HEK293T (cell line): ENCODE measurements at regions not wholly inside any gene's neighbourhood (a gene's known extent, or its start where the extent isn't known, plus 50 kb on each side); places are given as distances from the start of the nearest gene placed in this dataset.

Source experiments
- CTCF ChIA-PET: fragments of 350-600 bp; formaldehyde crosslinking; extraction: SDS; loops from one replicate; lab custom pipeline; 2021; ENCODE audit warnings: antibody characterized with exemption, inconsistent platforms; lab: Yijun Ruan, JAX
- POLR2A ChIA-PET: fragments of 350-600 bp; formaldehyde crosslinking; extraction: SDS; loops from one replicate; lab custom pipeline; 2020; ENCODE audit warnings: antibody characterized with exemption, inconsistent platforms; lab: Yijun Ruan, JAX
- DNase-seq: peaks from one replicate; pipeline ENCODE4 v3.0.0; 2012; ENCODE audit warnings: mixed read lengths; ENCODE audit errors: extremely low spot score
- ARNT ChIP-seq: fragments of 450-650 bp; IDR thresholded peaks from 2 replicates; pipeline ENCODE4 v1.6.1; 2017; ENCODE audit warnings: mild to moderate bottlenecking
- BHLHE40 ChIP-seq: fragments of 450-650 bp; IDR thresholded peaks from 2 replicates; pipeline ENCODE4 v1.6.1; 2016; ENCODE audit warnings: mild to moderate bottlenecking, moderate library complexity, borderline replicate concordance
- CTBP1 ChIP-seq: fragments of 450-650 bp; IDR thresholded peaks from 2 replicates; pipeline ENCODE4 v1.6.1; 2016; ENCODE audit warnings: borderline replicate concordance
- ELF4 ChIP-seq: fragments of 450-650 bp; IDR thresholded peaks from 2 replicates; pipeline ENCODE4 v1.6.1; 2017; ENCODE audit warnings: antibody characterized with exemption
- FOXA1 ChIP-seq: fragments of 450-650 bp; IDR thresholded peaks from 2 replicates; pipeline ENCODE4 v1.6.1; 2016; ENCODE audit warnings: mild to moderate bottlenecking
- FOXK2 ChIP-seq: fragments of 450-650 bp; IDR thresholded peaks from 2 replicates; pipeline ENCODE4 v1.6.1; 2016; ENCODE audit warnings: mild to moderate bottlenecking
- FOXM1 ChIP-seq: fragments of 450-650 bp; IDR thresholded peaks from 2 replicates; pipeline ENCODE4 v1.6.1; 2017; ENCODE audit warnings: mild to moderate bottlenecking, borderline replicate concordance
- HDGF ChIP-seq: fragments of 450-650 bp; IDR thresholded peaks from 2 replicates; pipeline ENCODE4 v1.6.1; 2017; ENCODE audit warnings: antibody characterized with exemption, borderline replicate concordance
- L3MBTL2 ChIP-seq: fragments of 450-650 bp; conservative IDR thresholded peaks from 2 replicates; pipeline ENCODE4 v1.6.1; 2016; ENCODE audit warnings: mild to moderate bottlenecking
- LEF1 ChIP-seq: fragments of 450-650 bp; IDR thresholded peaks from 2 replicates; pipeline ENCODE4 v1.6.1; 2017; ENCODE audit warnings: mild to moderate bottlenecking, borderline replicate concordance
- NFRKB ChIP-seq: fragments of 450-650 bp; IDR thresholded peaks from 2 replicates; pipeline ENCODE4 v1.6.1; 2016; ENCODE audit warnings: mild to moderate bottlenecking, moderate library complexity
- SP1 ChIP-seq: fragments of 450-650 bp; IDR thresholded peaks from 2 replicates; pipeline ENCODE4 v1.6.1; 2017
- SUZ12 ChIP-seq: fragments of 450-650 bp; IDR thresholded peaks from 2 replicates; pipeline ENCODE4 v1.6.1; 2016; ENCODE audit warnings: mild to moderate bottlenecking
- TARDBP ChIP-seq: fragments of 450-650 bp; IDR thresholded peaks from 2 replicates; pipeline ENCODE4 v1.6.1; 2016
- ZNF384 ChIP-seq: fragments of 450-650 bp; IDR thresholded peaks from 2 replicates; pipeline ENCODE4 v1.6.1; 2016
- TF ChIP-seq, protein P1 (sequence below): fragments of 450-650 bp; IDR thresholded peaks from 2 replicates; pipeline ENCODE4 v1.6.1; 2016

DNA sequence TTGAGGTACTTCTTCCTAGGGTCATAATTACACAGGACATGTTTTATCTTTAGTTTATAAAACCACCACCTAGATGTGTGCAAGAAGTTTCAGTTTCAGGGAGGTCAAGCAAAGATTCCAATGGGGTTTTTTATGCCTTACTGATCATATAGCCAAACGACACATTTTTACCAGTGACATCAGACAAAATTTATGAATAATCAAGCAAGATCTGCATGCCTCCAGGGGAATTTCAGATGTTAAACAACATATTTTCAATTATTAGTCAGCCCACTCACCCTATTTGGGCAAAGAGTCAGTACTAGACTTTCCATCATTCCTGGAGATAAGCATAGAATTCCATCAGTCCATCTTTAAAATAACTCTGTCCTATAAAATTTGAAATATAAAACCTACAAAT, 867.4 kb downstream of the KCNT2 start:
- POLR2A ChIA-PET: no interaction called here
- CTCF ChIA-PET: no interaction called here
- TF ChIP-seq ELF4: no peak
- TF ChIP-seq HDGF: no peak
- TF ChIP-seq FOXA1: no peak
- TF ChIP-seq SUZ12: no peak
- no peak for TF ChIP-seq ARNT
- TF ChIP-seq, protein P1, sequence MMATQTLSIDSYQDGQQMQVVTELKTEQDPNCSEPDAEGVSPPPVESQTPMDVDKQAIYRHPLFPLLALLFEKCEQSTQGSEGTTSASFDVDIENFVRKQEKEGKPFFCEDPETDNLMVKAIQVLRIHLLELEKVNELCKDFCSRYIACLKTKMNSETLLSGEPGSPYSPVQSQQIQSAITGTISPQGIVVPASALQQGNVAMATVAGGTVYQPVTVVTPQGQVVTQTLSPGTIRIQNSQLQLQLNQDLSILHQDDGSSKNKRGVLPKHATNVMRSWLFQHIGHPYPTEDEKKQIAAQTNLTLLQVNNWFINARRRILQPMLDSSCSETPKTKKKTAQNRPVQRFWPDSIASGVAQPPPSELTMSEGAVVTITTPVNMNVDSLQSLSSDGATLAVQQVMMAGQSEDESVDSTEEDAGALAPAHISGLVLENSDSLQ: no peak
- TF ChIP-seq LEF1: no peak
- TF ChIP-seq NFRKB: no peak
- no peak for TF ChIP-seq ZNF384
- TF ChIP-seq TARDBP: no peak
- no peak for TF ChIP-seq BHLHE40
- no peak for TF ChIP-seq FOXK2
- no peak for TF ChIP-seq SP1
- TF ChIP-seq L3MBTL2: no peak
- no peak for TF ChIP-seq FOXM1
- no peak for TF ChIP-seq CTBP1
- DNase-seq: no peak

GRCh38 chr1:195738966-195739650, 869.1 kb downstream of the KCNT2 start:
- CTCF ChIA-PET: no interaction called here
- POLR2A ChIA-PET: no interaction called here

DNA sequence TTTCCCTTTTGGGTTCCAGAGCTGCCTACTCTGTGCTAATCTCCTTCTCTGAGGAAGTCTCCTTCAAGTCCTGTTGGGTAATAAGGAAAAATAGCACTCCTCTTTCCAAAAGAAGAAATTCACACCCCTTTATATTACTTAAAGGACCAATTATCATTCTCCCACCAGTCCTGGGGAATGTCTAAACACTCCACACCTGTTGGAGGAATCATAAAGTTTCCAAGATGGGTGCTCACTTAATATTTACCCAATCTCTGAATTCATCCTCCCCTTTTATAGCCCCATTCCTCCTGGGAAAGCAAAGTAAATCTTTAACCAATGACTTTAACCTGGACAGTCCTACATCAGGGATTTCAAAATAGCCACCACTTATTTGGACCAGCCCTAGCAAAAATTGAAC, 873.1 kb downstream of the KCNT2 start:
- TF ChIP-seq ARNT (no peak), SUZ12 (no peak), L3MBTL2 (no peak), ELF4 (no peak), HDGF (no peak), LEF1 (no peak), NFRKB (no peak), SP1 (no peak), FOXA1 (no peak), CTBP1 (no peak), TARDBP (no peak), ZNF384 (no peak), FOXK2 (no peak), FOXM1 (no peak), BHLHE40 (no peak)
- TF ChIP-seq, protein P1: no peak
- POLR2A ChIA-PET: no interaction called here
- DNase-seq: no peak
- CTCF ChIA-PET: no interaction called here

More at GRCh38 chr1:195738966-195739650, 869.1 kb downstream of the KCNT2 start:
- DNase-seq: no peak
- TF ChIP-seq L3MBTL2: no peak
- no peak for TF ChIP-seq BHLHE40
- TF ChIP-seq ZNF384: no peak
- no peak for TF ChIP-seq NFRKB
- TF ChIP-seq FOXM1: no peak
- no peak for TF ChIP-seq SP1
- no peak for TF ChIP-seq LEF1

DNA sequence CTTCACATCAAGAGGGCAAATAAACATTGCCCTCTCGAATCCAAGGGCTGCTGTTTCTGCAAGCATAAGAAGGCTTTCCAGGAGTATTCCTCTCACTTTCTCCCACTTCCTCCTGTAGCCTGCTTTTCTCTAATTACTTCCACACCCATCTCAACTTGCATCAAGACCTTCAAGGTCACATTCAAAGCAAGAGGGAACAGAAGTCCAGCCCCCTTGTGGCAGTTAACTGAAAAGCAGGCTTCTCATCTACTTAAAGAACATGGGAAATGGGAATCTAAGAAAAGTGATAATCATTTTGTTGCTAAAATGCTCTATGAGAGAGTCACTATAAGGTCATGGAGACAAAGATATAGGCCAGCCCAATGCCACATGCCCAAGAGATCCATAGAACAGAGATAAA, 874.4 kb downstream of the KCNT2 start:
- DNase-seq: no peak
- CTCF ChIA-PET: no interaction called here

GRCh38 chr1:195733408-195733807, 874.8 kb downstream of the KCNT2 start:
- CTCF ChIA-PET: no interaction called here
- POLR2A ChIA-PET: no interaction called here
- DNase-seq: no peak
- TF ChIP-seq LEF1: no peak
- TF ChIP-seq SUZ12: no peak
- TF ChIP-seq CTBP1: no peak
- TF ChIP-seq ARNT: no peak
- TF ChIP-seq FOXM1: no peak
- TF ChIP-seq FOXA1: no peak
- TF ChIP-seq ELF4: no peak
- TF ChIP-seq, protein P1: no peak
- TF ChIP-seq FOXK2: no peak
- TF ChIP-seq ZNF384: no peak
- no peak for TF ChIP-seq HDGF
- TF ChIP-seq BHLHE40: no peak

More for the DNA sequence above, 874.4 kb downstream of the KCNT2 start:
- POLR2A ChIA-PET: no interaction called here
- TF ChIP-seq FOXK2 (no peak), CTBP1 (no peak), ARNT (no peak), ZNF384 (no peak), BHLHE40 (no peak), FOXA1 (no peak), SP1 (no peak), ELF4 (no peak), L3MBTL2 (no peak)
- TF ChIP-seq, protein P1: no peak
